ENCODE measurements at regions not wholly inside any gene's neighbourhood (a gene's known extent, or its start where the extent isn't known, plus 50 kb on each side); places are given as distances from the start of the nearest gene placed in this dataset.

DNA sequence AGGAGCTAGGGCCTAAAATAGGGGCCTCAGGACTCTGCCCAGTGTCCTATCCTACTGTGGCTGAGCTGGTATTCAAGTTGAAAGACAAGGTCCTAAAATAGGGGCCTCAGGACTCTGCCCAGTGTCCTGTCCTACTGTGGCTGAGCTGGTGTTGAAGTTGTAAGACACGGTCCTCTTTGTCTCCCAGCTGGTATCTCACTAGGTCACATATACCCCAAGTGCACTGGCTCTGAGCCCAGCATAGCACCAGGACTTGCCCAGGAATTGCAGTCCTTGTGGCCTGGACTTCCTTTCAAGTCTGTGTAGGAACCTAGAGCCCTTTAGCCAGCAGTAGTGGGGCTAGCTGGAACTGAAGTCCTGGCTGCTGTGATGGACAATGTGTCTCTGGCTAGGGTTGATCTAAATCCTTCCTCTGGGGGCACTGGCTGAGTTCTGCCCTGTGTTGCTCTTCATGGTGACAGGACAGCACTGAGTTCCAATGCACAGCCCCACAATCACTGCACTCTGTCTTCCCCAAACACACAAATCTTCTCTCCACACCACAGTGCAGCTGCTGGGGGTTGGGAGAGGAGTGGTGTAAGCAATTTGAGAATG, 260.5 kb downstream of the HAPSTR1 start:
- TF ChIP-seq, protein P1, sequence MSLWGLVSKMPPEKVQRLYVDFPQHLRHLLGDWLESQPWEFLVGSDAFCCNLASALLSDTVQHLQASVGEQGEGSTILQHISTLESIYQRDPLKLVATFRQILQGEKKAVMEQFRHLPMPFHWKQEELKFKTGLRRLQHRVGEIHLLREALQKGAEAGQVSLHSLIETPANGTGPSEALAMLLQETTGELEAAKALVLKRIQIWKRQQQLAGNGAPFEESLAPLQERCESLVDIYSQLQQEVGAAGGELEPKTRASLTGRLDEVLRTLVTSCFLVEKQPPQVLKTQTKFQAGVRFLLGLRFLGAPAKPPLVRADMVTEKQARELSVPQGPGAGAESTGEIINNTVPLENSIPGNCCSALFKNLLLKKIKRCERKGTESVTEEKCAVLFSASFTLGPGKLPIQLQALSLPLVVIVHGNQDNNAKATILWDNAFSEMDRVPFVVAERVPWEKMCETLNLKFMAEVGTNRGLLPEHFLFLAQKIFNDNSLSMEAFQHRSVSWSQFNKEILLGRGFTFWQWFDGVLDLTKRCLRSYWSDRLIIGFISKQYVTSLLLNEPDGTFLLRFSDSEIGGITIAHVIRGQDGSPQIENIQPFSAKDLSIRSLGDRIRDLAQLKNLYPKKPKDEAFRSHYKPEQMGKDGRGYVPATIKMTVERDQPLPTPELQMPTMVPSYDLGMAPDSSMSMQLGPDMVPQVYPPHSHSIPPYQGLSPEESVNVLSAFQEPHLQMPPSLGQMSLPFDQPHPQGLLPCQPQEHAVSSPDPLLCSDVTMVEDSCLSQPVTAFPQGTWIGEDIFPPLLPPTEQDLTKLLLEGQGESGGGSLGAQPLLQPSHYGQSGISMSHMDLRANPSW (CRISPR knock-in tag; conservative IDR thresholded peaks at IDR 0.05; ENCODE audit: low read depth): no peak
- TF ChIP-seq ETV6 (CRISPR knock-in tag; IDR thresholded peaks at IDR 0.05) (no peak), ZNF423 (CRISPR knock-in tag; IDR thresholded peaks at IDR 0.05) (no peak), PRRX2 (CRISPR knock-in tag; IDR thresholded peaks at IDR 0.05) (no peak), GRHL2 (CRISPR knock-in tag; IDR thresholded peaks at IDR 0.05; ENCODE audit: insufficient replicate concordance, severe bottlenecking) (no peak), FOXK1 (CRISPR knock-in tag; IDR thresholded peaks at IDR 0.05) (no peak), IRF2 (CRISPR knock-in tag; IDR thresholded peaks at IDR 0.05; ENCODE audit: borderline replicate concordance, low read depth) (no peak), RELA (CRISPR knock-in tag; IDR thresholded peaks at IDR 0.05; ENCODE audit: borderline replicate concordance) (no peak), NFYB (CRISPR knock-in tag; conservative IDR thresholded peaks at IDR 0.05; ENCODE audit: low read depth) (no peak)
- TF ChIP-seq, protein P2, sequence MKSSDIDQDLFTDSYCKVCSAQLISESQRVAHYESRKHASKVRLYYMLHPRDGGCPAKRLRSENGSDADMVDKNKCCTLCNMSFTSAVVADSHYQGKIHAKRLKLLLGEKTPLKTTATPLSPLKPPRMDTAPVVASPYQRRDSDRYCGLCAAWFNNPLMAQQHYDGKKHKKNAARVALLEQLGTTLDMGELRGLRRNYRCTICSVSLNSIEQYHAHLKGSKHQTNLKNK (CRISPR knock-in tag; IDR thresholded peaks at IDR 0.05): no peak
- TF ChIP-seq, protein P3, sequence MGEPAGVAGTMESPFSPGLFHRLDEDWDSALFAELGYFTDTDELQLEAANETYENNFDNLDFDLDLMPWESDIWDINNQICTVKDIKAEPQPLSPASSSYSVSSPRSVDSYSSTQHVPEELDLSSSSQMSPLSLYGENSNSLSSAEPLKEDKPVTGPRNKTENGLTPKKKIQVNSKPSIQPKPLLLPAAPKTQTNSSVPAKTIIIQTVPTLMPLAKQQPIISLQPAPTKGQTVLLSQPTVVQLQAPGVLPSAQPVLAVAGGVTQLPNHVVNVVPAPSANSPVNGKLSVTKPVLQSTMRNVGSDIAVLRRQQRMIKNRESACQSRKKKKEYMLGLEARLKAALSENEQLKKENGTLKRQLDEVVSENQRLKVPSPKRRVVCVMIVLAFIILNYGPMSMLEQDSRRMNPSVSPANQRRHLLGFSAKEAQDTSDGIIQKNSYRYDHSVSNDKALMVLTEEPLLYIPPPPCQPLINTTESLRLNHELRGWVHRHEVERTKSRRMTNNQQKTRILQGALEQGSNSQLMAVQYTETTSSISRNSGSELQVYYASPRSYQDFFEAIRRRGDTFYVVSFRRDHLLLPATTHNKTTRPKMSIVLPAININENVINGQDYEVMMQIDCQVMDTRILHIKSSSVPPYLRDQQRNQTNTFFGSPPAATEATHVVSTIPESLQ (CRISPR knock-in tag; IDR thresholded peaks at IDR 0.05): no peak
- TF ChIP-seq, protein P4, sequence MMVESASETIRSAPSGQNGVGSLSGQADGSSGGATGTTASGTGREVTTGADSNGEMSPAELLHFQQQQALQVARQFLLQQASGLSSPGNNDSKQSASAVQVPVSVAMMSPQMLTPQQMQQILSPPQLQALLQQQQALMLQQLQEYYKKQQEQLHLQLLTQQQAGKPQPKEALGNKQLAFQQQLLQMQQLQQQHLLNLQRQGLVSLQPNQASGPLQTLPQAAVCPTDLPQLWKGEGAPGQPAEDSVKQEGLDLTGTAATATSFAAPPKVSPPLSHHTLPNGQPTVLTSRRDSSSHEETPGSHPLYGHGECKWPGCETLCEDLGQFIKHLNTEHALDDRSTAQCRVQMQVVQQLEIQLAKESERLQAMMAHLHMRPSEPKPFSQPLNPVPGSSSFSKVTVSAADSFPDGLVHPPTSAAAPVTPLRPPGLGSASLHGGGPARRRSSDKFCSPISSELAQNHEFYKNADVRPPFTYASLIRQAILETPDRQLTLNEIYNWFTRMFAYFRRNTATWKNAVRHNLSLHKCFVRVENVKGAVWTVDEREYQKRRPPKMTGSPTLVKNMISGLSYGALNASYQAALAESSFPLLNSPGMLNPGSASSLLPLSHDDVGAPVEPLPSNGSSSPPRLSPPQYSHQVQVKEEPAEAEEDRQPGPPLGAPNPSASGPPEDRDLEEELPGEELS (CRISPR knock-in tag; IDR thresholded peaks at IDR 0.05): no peak
- TF ChIP-seq, protein P5, sequence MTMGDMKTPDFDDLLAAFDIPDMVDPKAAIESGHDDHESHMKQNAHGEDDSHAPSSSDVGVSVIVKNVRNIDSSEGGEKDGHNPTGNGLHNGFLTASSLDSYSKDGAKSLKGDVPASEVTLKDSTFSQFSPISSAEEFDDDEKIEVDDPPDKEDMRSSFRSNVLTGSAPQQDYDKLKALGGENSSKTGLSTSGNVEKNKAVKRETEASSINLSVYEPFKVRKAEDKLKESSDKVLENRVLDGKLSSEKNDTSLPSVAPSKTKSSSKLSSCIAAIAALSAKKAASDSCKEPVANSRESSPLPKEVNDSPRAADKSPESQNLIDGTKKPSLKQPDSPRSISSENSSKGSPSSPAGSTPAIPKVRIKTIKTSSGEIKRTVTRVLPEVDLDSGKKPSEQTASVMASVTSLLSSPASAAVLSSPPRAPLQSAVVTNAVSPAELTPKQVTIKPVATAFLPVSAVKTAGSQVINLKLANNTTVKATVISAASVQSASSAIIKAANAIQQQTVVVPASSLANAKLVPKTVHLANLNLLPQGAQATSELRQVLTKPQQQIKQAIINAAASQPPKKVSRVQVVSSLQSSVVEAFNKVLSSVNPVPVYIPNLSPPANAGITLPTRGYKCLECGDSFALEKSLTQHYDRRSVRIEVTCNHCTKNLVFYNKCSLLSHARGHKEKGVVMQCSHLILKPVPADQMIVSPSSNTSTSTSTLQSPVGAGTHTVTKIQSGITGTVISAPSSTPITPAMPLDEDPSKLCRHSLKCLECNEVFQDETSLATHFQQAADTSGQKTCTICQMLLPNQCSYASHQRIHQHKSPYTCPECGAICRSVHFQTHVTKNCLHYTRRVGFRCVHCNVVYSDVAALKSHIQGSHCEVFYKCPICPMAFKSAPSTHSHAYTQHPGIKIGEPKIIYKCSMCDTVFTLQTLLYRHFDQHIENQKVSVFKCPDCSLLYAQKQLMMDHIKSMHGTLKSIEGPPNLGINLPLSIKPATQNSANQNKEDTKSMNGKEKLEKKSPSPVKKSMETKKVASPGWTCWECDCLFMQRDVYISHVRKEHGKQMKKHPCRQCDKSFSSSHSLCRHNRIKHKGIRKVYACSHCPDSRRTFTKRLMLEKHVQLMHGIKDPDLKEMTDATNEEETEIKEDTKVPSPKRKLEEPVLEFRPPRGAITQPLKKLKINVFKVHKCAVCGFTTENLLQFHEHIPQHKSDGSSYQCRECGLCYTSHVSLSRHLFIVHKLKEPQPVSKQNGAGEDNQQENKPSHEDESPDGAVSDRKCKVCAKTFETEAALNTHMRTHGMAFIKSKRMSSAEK (CRISPR knock-in tag; IDR thresholded peaks at IDR 0.05; ENCODE audit: borderline replicate concordance): no peak
- TF ChIP-seq, protein P6, sequence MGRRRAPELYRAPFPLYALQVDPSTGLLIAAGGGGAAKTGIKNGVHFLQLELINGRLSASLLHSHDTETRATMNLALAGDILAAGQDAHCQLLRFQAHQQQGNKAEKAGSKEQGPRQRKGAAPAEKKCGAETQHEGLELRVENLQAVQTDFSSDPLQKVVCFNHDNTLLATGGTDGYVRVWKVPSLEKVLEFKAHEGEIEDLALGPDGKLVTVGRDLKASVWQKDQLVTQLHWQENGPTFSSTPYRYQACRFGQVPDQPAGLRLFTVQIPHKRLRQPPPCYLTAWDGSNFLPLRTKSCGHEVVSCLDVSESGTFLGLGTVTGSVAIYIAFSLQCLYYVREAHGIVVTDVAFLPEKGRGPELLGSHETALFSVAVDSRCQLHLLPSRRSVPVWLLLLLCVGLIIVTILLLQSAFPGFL (CRISPR knock-in tag; IDR thresholded peaks at IDR 0.05; ENCODE audit: borderline replicate concordance): no peak
- TF ChIP-seq, protein P7, sequence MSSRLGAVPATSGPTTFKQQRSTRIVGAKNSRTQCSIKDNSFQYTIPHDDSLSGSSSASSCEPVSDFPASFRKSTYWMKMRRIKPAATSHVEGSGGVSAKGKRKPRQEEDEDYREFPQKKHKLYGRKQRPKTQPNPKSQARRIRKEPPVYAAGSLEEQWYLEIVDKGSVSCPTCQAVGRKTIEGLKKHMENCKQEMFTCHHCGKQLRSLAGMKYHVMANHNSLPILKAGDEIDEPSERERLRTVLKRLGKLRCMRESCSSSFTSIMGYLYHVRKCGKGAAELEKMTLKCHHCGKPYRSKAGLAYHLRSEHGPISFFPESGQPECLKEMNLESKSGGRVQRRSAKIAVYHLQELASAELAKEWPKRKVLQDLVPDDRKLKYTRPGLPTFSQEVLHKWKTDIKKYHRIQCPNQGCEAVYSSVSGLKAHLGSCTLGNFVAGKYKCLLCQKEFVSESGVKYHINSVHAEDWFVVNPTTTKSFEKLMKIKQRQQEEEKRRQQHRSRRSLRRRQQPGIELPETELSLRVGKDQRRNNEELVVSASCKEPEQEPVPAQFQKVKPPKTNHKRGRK (CRISPR knock-in tag; IDR thresholded peaks at IDR 0.05; ENCODE audit: borderline replicate concordance): no peak
- TF ChIP-seq, protein P8, sequence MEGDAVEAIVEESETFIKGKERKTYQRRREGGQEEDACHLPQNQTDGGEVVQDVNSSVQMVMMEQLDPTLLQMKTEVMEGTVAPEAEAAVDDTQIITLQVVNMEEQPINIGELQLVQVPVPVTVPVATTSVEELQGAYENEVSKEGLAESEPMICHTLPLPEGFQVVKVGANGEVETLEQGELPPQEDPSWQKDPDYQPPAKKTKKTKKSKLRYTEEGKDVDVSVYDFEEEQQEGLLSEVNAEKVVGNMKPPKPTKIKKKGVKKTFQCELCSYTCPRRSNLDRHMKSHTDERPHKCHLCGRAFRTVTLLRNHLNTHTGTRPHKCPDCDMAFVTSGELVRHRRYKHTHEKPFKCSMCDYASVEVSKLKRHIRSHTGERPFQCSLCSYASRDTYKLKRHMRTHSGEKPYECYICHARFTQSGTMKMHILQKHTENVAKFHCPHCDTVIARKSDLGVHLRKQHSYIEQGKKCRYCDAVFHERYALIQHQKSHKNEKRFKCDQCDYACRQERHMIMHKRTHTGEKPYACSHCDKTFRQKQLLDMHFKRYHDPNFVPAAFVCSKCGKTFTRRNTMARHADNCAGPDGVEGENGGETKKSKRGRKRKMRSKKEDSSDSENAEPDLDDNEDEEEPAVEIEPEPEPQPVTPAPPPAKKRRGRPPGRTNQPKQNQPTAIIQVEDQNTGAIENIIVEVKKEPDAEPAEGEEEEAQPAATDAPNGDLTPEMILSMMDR (IDR thresholded peaks at IDR 0.05): no peak
- ATAC-seq: no peak
- ChIA-PET POLR2A (no interaction called here), CTCF (no interaction called here)
- Mint-ChIP-seq H3K27me3 (ENCODE audit: low read depth) (0 out of 2 replicates have a peak, but pooled peaks cover 3% of the 10 kb centered on the region), H3K27ac (no peak overlapping the region), H3K36me3 (peaks cover 30% of the 10 kb centered on the region), H3K9me3 (peaks cover 39% of the 10 kb centered on the region), H3K4me1 (no peaks in the 10 kb centered on the region), H3K4me3 (no peak overlapping the region)
- DNase-seq (ENCODE audit: low spot score): no peak

Data from WTC11 (cell line).